Hindlimb muscle (tissue), 1 donor: ENCODE measurements at regions not wholly inside any gene's neighbourhood (a gene's known extent, or its start where the extent isn't known, plus 50 kb on each side); places are given as distances from the start of the nearest gene placed in this dataset.

Experiments used
- DNase-seq: peaks from one replicate; pipeline ENCODE4 v3.0.0-alpha.2; 2013

GRCh38 chr7:156282816-156283215, 357.8 kb upstream of the RNF32 start:
- no peak for DNase-seq

DNA sequence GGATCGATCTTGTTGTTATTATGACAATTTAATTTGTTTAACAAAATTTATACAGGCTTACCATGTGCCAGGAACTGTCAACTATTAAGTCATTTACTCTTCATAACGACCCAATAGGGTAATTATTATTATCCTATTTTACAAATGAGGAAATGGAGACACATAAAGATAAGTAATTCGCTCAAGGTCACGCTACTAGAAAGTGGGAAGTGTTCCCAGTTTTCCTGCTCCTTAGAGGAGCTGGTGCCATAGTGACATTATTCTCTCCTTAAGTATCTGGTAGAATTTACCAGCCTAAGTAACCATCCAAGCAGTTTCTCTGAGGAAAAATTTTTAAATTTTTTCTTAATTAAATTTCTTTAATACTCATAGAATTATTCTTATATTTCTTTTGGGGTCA, 360.9 kb upstream of the RNF32 start:
- no peak for DNase-seq

DNA sequence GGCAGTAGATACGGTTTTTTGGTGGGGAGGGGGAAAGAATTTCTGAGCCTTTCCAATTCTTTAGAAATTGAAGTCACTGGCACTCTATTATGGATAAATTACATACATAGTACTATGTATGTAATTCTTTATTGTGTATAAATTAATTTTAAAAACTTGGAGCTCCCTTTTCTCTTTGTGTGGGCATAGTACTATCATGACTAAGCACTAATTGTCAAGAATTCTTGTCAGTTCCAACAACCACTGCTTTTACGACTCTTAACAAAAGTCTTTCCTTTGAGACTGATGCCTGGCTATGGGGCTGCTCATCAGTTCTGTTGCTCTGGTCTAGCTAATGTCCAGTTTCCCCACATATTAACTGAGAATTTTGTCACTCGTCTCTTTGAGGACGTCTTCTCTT, 365.3 kb upstream of the RNF32 start:
- no peak for DNase-seq

DNA sequence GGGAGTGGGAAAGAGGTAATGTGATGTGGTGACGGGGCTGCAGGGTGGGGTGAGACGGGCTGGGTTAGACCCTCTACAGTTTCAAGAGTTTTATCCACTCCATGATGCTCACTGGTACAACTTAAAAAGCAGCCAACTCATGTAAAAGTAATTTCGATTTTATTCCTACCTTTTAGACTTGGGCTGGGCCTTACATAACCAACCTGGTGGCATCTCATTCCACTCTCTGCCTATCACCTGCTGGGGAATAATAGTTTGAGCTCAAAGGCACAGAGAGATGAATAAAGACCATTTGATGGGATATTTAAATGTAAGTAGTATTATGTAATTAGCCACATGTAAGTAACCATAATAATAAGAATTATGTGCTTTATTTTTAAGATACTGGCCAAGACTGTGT, 366.0 kb upstream of the RNF32 start:
- no peak for DNase-seq

DNA sequence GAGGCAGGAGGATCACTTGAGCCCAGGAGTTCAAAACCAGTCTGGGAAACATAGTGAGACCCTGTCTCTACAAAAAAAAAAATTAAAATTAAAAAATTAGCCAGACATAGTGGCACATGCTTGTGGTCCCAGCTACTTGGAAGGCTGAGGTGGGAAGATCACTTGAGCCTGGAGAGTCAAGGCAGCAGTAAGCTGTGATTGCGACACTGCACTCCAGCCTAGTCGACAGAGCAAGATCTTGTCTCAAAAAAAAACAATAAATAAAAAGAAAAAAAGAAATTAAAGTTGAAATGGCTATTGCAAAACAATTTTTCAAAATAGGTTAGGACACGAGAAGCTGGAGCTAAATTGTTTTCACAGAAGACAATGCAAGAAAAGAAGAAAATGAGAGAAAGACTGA, 379.0 kb upstream of the RNF32 start:
- DNase-seq: no peak

DNA sequence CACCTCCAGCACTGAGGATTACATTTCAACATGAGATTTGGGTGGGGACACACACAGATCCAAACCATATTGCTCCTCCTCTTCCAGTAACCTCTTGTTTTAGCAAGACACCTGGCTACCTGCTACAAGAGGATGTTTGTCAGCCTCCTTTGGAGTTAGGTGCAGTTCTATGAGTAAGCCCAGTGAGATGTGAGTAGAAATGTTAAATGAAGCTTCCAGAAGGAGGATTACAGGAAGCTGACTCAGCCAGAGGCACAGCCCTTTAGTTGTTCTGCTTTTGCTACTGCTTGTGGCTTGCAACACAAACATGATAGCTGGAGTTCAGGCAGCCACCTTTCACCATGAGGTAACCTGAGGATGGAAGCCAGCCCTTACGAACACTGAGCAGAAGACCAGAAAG, 382.7 kb upstream of the RNF32 start:
- no peak for DNase-seq

- DNase-seq: no peak
Measured at GRCh38 chr7:156255635-156256034, 384.9 kb upstream of the RNF32 start.

GRCh38 chr7:156251861-156252260, 388.7 kb upstream of the RNF32 start:
- no peak for DNase-seq

DNA sequence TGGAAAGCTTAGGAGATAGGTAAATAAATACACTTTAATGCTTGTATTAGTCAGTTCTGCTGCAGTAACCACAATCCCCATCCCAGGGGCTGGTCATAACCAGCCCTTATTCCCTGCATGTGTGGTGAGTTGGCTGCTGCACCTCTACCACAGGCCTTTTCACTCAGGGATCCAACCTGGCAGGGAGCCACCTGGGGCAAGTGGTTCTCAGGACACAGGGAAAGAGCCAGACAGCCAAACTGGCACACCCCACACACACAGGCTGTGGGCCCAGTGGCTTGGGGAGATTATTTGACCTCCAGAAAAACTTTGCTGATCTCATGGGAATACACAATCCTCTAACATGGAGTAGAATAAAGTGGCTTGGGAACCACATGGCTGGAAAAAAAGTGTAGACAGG, 400.0 kb upstream of the RNF32 start:
- no peak for DNase-seq

GRCh38 chr7:156238366-156239133, 402.0 kb upstream of the RNF32 start:
- no peak for DNase-seq

GRCh38 chr7:156237614-156238013, 403.0 kb upstream of the RNF32 start:
- no peak for DNase-seq

GRCh38 chr7:156236936-156237599, 403.5 kb upstream of the RNF32 start:
- DNase-seq: no peak

- no peak for DNase-seq
Measured at GRCh38 chr7:156236181-156236889, 404.2 kb upstream of the RNF32 start.

- DNase-seq: no peak
Measured at GRCh38 chr7:156234666-156235494, 405.7 kb upstream of the RNF32 start.

GRCh38 chr7:156234192-156234591, 406.4 kb upstream of the RNF32 start:
- no peak for DNase-seq

- no peak for DNase-seq
Measured at GRCh38 chr7:156232931-156233705, 407.5 kb upstream of the RNF32 start.

DNA sequence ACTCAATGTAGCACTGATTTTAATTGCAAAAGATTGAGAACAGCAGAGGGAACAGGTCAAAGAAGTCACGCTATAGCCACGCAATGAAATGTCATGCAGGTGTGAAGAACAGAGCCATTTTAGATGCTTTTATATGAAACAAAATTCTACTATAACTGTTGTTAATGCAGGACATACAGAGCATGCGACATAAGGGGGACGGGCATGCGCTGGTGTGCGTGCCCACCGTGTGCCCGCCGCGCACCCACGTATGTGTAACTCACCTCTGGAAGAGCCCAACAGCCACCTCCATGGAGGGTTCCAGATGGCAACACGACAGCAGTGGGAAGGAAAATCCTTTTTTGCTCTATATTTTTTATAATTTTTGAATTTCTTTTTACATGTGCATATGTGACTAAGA, 410.0 kb upstream of the RNF32 start:
- no peak for DNase-seq

- DNase-seq: no peak
Measured at GRCh38 chr7:156224833-156225225, 412.6 kb upstream of the SHH start.

GRCh38 chr7:156223935-156224832, 411.9 kb upstream of the SHH start:
- DNase-seq: no peak

- no peak for DNase-seq
Measured at GRCh38 chr7:156222611-156223010, 410.3 kb upstream of the SHH start.

- no peak for DNase-seq
Measured at GRCh38 chr7:156222151-156222550, 409.9 kb upstream of the SHH start.
